Renal pelvis (tissue), 1 donor: ENCODE measurements at regions not wholly inside any gene's neighbourhood (a gene's known extent, or its start where the extent isn't known, plus 50 kb on each side); places are given as distances from the start of the nearest gene placed in this dataset.
"Not testable (repeated sequence)": the region's sequence is repeated elsewhere in the genome, so short reads cannot be mapped to it uniquely, and the experiment has no call there.

ENCODE experiments used
- DNase-seq: peaks from one replicate; pipeline ENCODE4 v3.0.0-alpha.2; 2013

GRCh38 chr11:23151819-23152218, 291.5 kb upstream of the CCDC179 start:
- no peak for DNase-seq

- DNase-seq = no peak
Observed at GRCh38 chr11:23155503-23155902, 295.2 kb upstream of the CCDC179 start.

GRCh38 chr11:23164022-23164421, 303.7 kb upstream of the CCDC179 start:
- DNase-seq = no peak

- no peak for DNase-seq
Observed at GRCh38 chr11:23166376-23166775, 306.1 kb upstream of the CCDC179 start.

GRCh38 chr11:23179609-23180008, 319.3 kb upstream of the CCDC179 start:
- DNase-seq = no peak

GRCh38 chr11:23181022-23181807, 320.9 kb upstream of the CCDC179 start:
- no peak for DNase-seq

- no peak for DNase-seq
Observed at GRCh38 chr11:23192256-23192655, 332.0 kb upstream of the CCDC179 start.

- no peak for DNase-seq
Observed at GRCh38 chr11:23201936-23202522, 341.8 kb upstream of the CCDC179 start.

- DNase-seq = no peak
Observed at GRCh38 chr11:23202611-23203010, 342.3 kb upstream of the CCDC179 start.

GRCh38 chr11:23205156-23205871, 345.0 kb upstream of the CCDC179 start:
- DNase-seq = no peak

GRCh38 chr11:23206741-23207336, 346.6 kb upstream of the CCDC179 start:
- DNase-seq = no peak

GRCh38 chr11:23211221-23211620, 350.9 kb upstream of the CCDC179 start:
- DNase-seq = no peak

- DNase-seq = peak; percentile 10
Observed at GRCh38 chr11:23212807-23213206, 352.5 kb upstream of the CCDC179 start.

GRCh38 chr11:23217072-23217471, 356.8 kb upstream of the CCDC179 start:
- no peak for DNase-seq

- not testable (repeated sequence) for DNase-seq
Observed at GRCh38 chr11:23220086-23220485, 359.8 kb upstream of the CCDC179 start.

GRCh38 chr11:23221366-23221765, 361.1 kb upstream of the CCDC179 start:
- no peak for DNase-seq

- DNase-seq = no peak
Observed at GRCh38 chr11:23226331-23227077, 366.2 kb upstream of the CCDC179 start.

GRCh38 chr11:23227078-23227445, 366.8 kb upstream of the CCDC179 start:
- DNase-seq = no peak

- DNase-seq = no peak
Observed at GRCh38 chr11:23232652-23233051, 372.4 kb upstream of the CCDC179 start.

- no peak for DNase-seq
Observed at GRCh38 chr11:23233075-23233474, 372.8 kb upstream of the CCDC179 start.

GRCh38 chr11:23236826-23237555, 376.7 kb upstream of the CCDC179 start:
- DNase-seq = no peak
